Right lobe of liver (tissue), 6 donors: ENCODE measurements at regions not wholly inside any gene's neighbourhood (a gene's known extent, or its start where the extent isn't known, plus 50 kb on each side); places are given as distances from the start of the nearest gene placed in this dataset.

Experiments used
- ATAC-seq, 4 donors: fragments of 200-7000 bp; cut with Tn5 transposase; one replicate each; pipeline ENCODE4 v1.9.1; 2020; ENCODE audit warnings: mild to moderate bottlenecking in 4 of 4, moderate library complexity in 4 of 4
- DNase-seq, 3 donors: peaks; one replicate each; pipeline ENCODE4 v3.0.0-alpha.2; 2020
- H3K27ac ChIP-seq, 3 donors: fragments of 200-600 bp; one replicate each; pipeline ENCODE4 v1.8.0; 2022
- H3K27me3 ChIP-seq, 2 donors: fragments of 200-600 bp; one replicate each; pipeline ENCODE4 v1.8.0; 2022
- H3K36me3 ChIP-seq, 4 donors: fragments of 200-600 bp; sonication (generic) in 1 of 4; one replicate each; pipeline versions ENCODE4 v1.5.1 to v1.8.0; 2017 to 2022; ENCODE audit warnings: control low read depth in 1 of 4
- H3K4me1 ChIP-seq, 4 donors: fragments of 200-600 bp; sonication (generic) in 1 of 4; one replicate each; pipeline versions ENCODE4 v1.5.1 to v1.8.0; 2017 to 2022; ENCODE audit warnings: control low read depth in 1 of 4
- H3K4me3 ChIP-seq, 3 donors: fragments of 200-600 bp; one replicate each; pipeline ENCODE4 v1.8.0; 2022
- H3K9me3 ChIP-seq, 4 donors: fragments of 200-600 bp; sonication (generic) in 1 of 4; one replicate each; pipeline versions ENCODE4 v1.5.1 to v1.8.0; 2017 to 2022; ENCODE audit warnings: control low read depth in 1 of 4
- CTCF ChIP-seq, 4 donors: fragments of 200-600 bp in 3 of 4; fragments of 450-650 bp in 1 of 4; IDR thresholded peaks; one replicate each; pipeline versions ENCODE4 v1.5.1 to v1.8.0; 2016 to 2022; ENCODE audit warnings: antibody characterized with exemption in 4 of 4, mild to moderate bottlenecking in 2 of 4
- POLR2A ChIP-seq: fragments of 450-650 bp; IDR thresholded peaks from one replicate; pipeline ENCODE4 v1.6.1; 2017; ENCODE audit warnings: antibody characterized with exemption, mild to moderate bottlenecking
- WGBS: methylation state at CpG from one replicate; pipeline ENCODE4 v1.1.6; 2018; ENCODE audit warnings: low coverage, low lambda C conversion rate; ENCODE audit not compliant: insufficient coverage; ENCODE audit errors: missing lambda C conversion rate; 5-methylcytosine and 5-hydroxymethylcytosine counted together
- intact Hi-C, 2 donors: fragments of 100-400 bp; cut with DNase I; formaldehyde crosslinking; loops; one replicate each; pipeline versions ENCODE4 v1.11.2 to v1.14.1; 2022
- donor health status: DM: no; HTN: yes; CAD: no.
- donor health status: DM: no; HTN: no; CAD: no.
- donor health status: DM: no; HTN: no; CAD: no.
- donor health status: DM: no; HTN: yes; CAD: no.
- donor health status: DM: no; HTN: yes; CAD: no.

- H3K4me3 ChIP-seq = no peak overlapping the region
- H3K27me3 ChIP-seq = no peaks in the 10 kb centered on the region
- TF ChIP-seq CTCF (IDR thresholded peaks at IDR 0.05) = no peak
- TF ChIP-seq POLR2A = no peak
- DNase-seq (no peak), ATAC-seq (no peak)
- no peaks in the 10 kb centered on the region for H3K36me3 ChIP-seq
- no peak overlapping the region for H3K27ac ChIP-seq
- no peaks in the 10 kb centered on the region for H3K4me1 ChIP-seq
- no peaks in the 10 kb centered on the region for H3K9me3 ChIP-seq
- 33% methylated on average over 2 of the region's 2 CpGs for WGBS
- intact Hi-C loops = no loop called here
Observed at GRCh38 chrX:4035874-4036273, 322.4 kb upstream of the PRKX start.

- Histone ChIP-seq H3K9me3 (no peaks in the 10 kb centered on the region), H3K4me1 (no peaks in the 10 kb centered on the region), H3K27ac (no peak overlapping the region), H3K36me3 (no peaks in the 10 kb centered on the region), H3K4me3 (no peak overlapping the region), H3K27me3 (no peaks in the 10 kb centered on the region)
- 64% methylated on average over 7 of the region's 7 CpGs for WGBS
- intact Hi-C loops = no loop called here
- DNase-seq (no peak), ATAC-seq (no peak)
- no peak for TF ChIP-seq POLR2A
- TF ChIP-seq CTCF (IDR thresholded peaks at IDR 0.05) = no peak
Observed at GRCh38 chrX:4028151-4028550, 314.7 kb upstream of the PRKX start.

GRCh38 chrX:4005281-4005680 is 291.8 kb upstream of the PRKX start:
- DNase-seq (no peak), ATAC-seq (no peak)
- Histone ChIP-seq H3K27ac (no peak overlapping the region), H3K27me3 (no peaks in the 10 kb centered on the region), H3K4me3 (no peak overlapping the region), H3K4me1 (no peaks in the 10 kb centered on the region), H3K36me3 (no peaks in the 10 kb centered on the region), H3K9me3 (no peaks in the 10 kb centered on the region)
- no peak for TF ChIP-seq CTCF (IDR thresholded peaks at IDR 0.05)
- 52% methylated on average over 5 of the region's 5 CpGs for WGBS
- intact Hi-C loops = no loop called here

GRCh38 chrX:4004822-4005221 is 291.4 kb upstream of the PRKX start:
- no peak overlapping the region for H3K4me3 ChIP-seq
- intact Hi-C loops = no loop called here
- no peaks in the 10 kb centered on the region for H3K9me3 ChIP-seq
- no peaks in the 10 kb centered on the region for H3K27me3 ChIP-seq
- ATAC-seq (no peak), DNase-seq (no peak)
- H3K27ac ChIP-seq = no peak overlapping the region
- H3K36me3 ChIP-seq = no peaks in the 10 kb centered on the region
- TF ChIP-seq POLR2A (no peak), CTCF (IDR thresholded peaks at IDR 0.05) (no peak)
- H3K4me1 ChIP-seq = no peaks in the 10 kb centered on the region

GRCh38 chrX:3994315-3994714 is 280.9 kb upstream of the PRKX start:
- Histone ChIP-seq H3K27ac (no peak overlapping the region), H3K4me3 (no peak overlapping the region), H3K9me3 (no peaks in the 10 kb centered on the region), H3K36me3 (no peaks in the 10 kb centered on the region), H3K27me3 (no peaks in the 10 kb centered on the region), H3K4me1 (no peaks in the 10 kb centered on the region)
- no peak for ATAC-seq
- no peak for DNase-seq
- TF ChIP-seq POLR2A (no peak), CTCF (IDR thresholded peaks at IDR 0.05) (no peak)
- intact Hi-C loops = no loop called here
- 92% methylated on average over 1 of the region's 1 CpG for WGBS
